ENCODE measurements at regions not wholly inside any gene's neighbourhood (a gene's known extent, or its start where the extent isn't known, plus 50 kb on each side); places are given as distances from the start of the nearest gene placed in this dataset.

- TF ChIP-seq POLR2A (IDR thresholded peaks at IDR 0.05; ENCODE audit: low read depth) (no peak), CTCF (IDR thresholded peaks at IDR 0.05) (no peak)
Measured at GRCh38 chr14:100441271-100441947, 118.3 kb downstream of the SLC25A47 start.
